H1 (cell line): ENCODE measurements at regions not wholly inside any gene's neighbourhood (a gene's known extent, or its start where the extent isn't known, plus 50 kb on each side); places are given as distances from the start of the nearest gene placed in this dataset.

Experiments used
- CTCF ChIA-PET: fragments of 300-600 bp; sonication (Branson Sonifier 250); formaldehyde crosslinking; loops from one replicate; lab custom pipeline; 2021; ENCODE audit not compliant: partially characterized antibody; lab: Charles Lee
- POLR2A ChIA-PET: fragments of 300-600 bp; sonication (Branson Sonifier 250); formaldehyde crosslinking; loops from one replicate; lab custom pipeline; 2021; ENCODE audit warnings: inconsistent platforms; ENCODE audit not compliant: partially characterized antibody; lab: Charles Lee
- DNase-seq, 2 experiments: peaks; one replicate each; pipeline versions ENCODE4 v3.0.0 to v3.0.0-alpha.2; 2010 to 2022; ENCODE audit warnings: low spot score in 2 of 2, low read depth in 1 of 2, mixed read lengths in 1 of 2
- FAIRE-seq: peaks from 2 replicates; lab custom pipeline; 2011; peaks lifted over from hg19 to GRCh38; lab: Jason Lieb, UNC
- H2AFZ ChIP-seq: 2 replicates; pipeline ENCODE4 v1.8.1; 2012; ENCODE audit warnings: low read length, inconsistent platforms
- H2AK5ac ChIP-seq: 2 replicates; pipeline ENCODE4 v1.6.1; 2013; ENCODE audit warnings: low read depth, low read length
- H2BK120ac ChIP-seq: replicated peaks from 2 replicates; pipeline ENCODE3; 2013; ENCODE audit warnings: low read depth, low read length, inconsistent platforms
- H2BK12ac ChIP-seq: 2 replicates; pipeline ENCODE4 v1.6.1; 2013; ENCODE audit warnings: low read depth, low read length
- H2BK15ac ChIP-seq: 2 replicates; pipeline ENCODE4 v1.6.1; 2013; ENCODE audit warnings: low read length
- H2BK20ac ChIP-seq: 2 replicates; pipeline ENCODE4 v1.6.1; 2013; ENCODE audit warnings: low read length
- H2BK5ac ChIP-seq: 2 replicates; pipeline ENCODE4 v1.6.1; 2013; ENCODE audit warnings: low read depth, low read length
- H3K14ac ChIP-seq: 2 replicates; pipeline ENCODE4 v1.6.1; 2013; ENCODE audit warnings: inconsistent platforms; ENCODE audit not compliant: insufficient read length
- H3K18ac ChIP-seq: 2 replicates; pipeline ENCODE4 v1.6.1; 2013; ENCODE audit warnings: low read length; ENCODE audit errors: extremely low read depth
- H3K23ac ChIP-seq: 2 replicates; pipeline ENCODE4 v1.6.1; 2013; ENCODE audit warnings: inconsistent platforms; ENCODE audit not compliant: insufficient read length
- H3K23me2 ChIP-seq: 2 replicates; pipeline ENCODE4 v1.6.1; 2013; ENCODE audit warnings: low read depth, low read length
- H3K27ac ChIP-seq: 2 replicates; pipeline ENCODE4 v1.6.1; 2011; ENCODE audit warnings: low read depth, low read length, inconsistent platforms
- H3K27me3 ChIP-seq, 4 experiments: replicated peaks in 1 of 4; 1 replicate in 1 of 4; 2 replicates in 3 of 4; pipeline versions ENCODE4 v1.6.1 to v1.8.1; 2011 to 2013; ENCODE audit warnings: low read length in 3 of 4, mild to moderate bottlenecking in 3 of 4, inconsistent platforms in 2 of 4, mixed read lengths in 2 of 4, moderate library complexity in 1 of 4; ENCODE audit not compliant: control insufficient read depth in 3 of 4, insufficient read depth in 3 of 4; ENCODE audit errors: extremely low read depth in 1 of 4
- H3K36me3 ChIP-seq, 4 experiments: 2 replicates each; pipeline versions ENCODE4 v1.6.1 to v1.8.1; 2011 to 2013; ENCODE audit warnings: mild to moderate bottlenecking in 4 of 4, low read length in 3 of 4, moderate library complexity in 2 of 4, control low read depth in 1 of 4, inconsistent platforms in 1 of 4; ENCODE audit not compliant: insufficient read depth in 4 of 4, control insufficient read depth in 2 of 4
- H3K4ac ChIP-seq: replicated peaks from 2 replicates; pipeline ENCODE3; 2013; ENCODE audit warnings: low read length, low read depth, mixed read lengths, inconsistent platforms; ENCODE audit not compliant: insufficient read length
- H3K4me1 ChIP-seq, 4 experiments: replicated peaks in 1 of 4; 1 replicate in 1 of 4; 2 replicates in 3 of 4; pipeline versions ENCODE4 v1.6.1 to v1.8.1; 2011 to 2013; ENCODE audit warnings: low read length in 3 of 4, inconsistent platforms in 2 of 4, mixed read lengths in 1 of 4; ENCODE audit not compliant: insufficient read depth in 4 of 4, control insufficient read depth in 3 of 4
- H3K4me2 ChIP-seq, 2 experiments: 2 replicates each; pipeline versions ENCODE4 v1.6.1 to v1.8.1; 2011 to 2013; ENCODE audit warnings: low read depth in 2 of 2, low read length in 2 of 2, control low read depth in 1 of 2, inconsistent platforms in 1 of 2, mild to moderate bottlenecking in 1 of 2; ENCODE audit not compliant: insufficient read depth in 1 of 2
- H3K4me3 ChIP-seq, 4 experiments: fragments of 200-600, 300-600 bp in 1 of 4; sonication (generic), shearing (Covaris generic), sonication (Bioruptor Twin) in 1 of 4; 2 replicates each; pipeline versions ENCODE4 v1.5.1 to v1.8.1; 2011 to 2016; ENCODE audit warnings: low read length in 4 of 4, low read depth in 3 of 4, control low read depth in 2 of 4, inconsistent platforms in 2 of 4, mild to moderate bottlenecking in 2 of 4, mixed read lengths in 1 of 4, moderate library complexity in 1 of 4; ENCODE audit not compliant: insufficient read depth in 2 of 4; ENCODE audit errors: extremely low read depth in 1 of 4
- H3K56ac ChIP-seq: replicated peaks from 2 replicates; pipeline ENCODE3; 2013; ENCODE audit warnings: low read depth, mild to moderate bottlenecking, mixed read lengths, low read length, inconsistent platforms; ENCODE audit not compliant: insufficient read length
- H3K79me1 ChIP-seq: 2 replicates; pipeline ENCODE4 v1.6.1; 2013; ENCODE audit warnings: low read depth, low read length, control low read depth
- H3K79me2 ChIP-seq, 2 experiments: 2 replicates each; pipeline versions ENCODE4 v1.6.1 to v1.8.1; 2012 to 2013; ENCODE audit warnings: low read length in 2 of 2, mild to moderate bottlenecking in 2 of 2, inconsistent platforms in 1 of 2; ENCODE audit not compliant: insufficient read depth in 2 of 2, control insufficient read depth in 1 of 2
- H3K9ac ChIP-seq, 4 experiments: replicated peaks in 1 of 4; 1 replicate in 1 of 4; 2 replicates in 3 of 4; pipeline versions ENCODE4 v1.6.1 to v1.8.1; 2011 to 2013; ENCODE audit warnings: low read depth in 3 of 4, low read length in 3 of 4, control low read depth in 2 of 4, mild to moderate bottlenecking in 2 of 4, moderate library complexity in 2 of 4, inconsistent platforms in 1 of 4; ENCODE audit errors: extremely low read depth in 1 of 4
- H3K9me3 ChIP-seq, 2 experiments: 2 replicates each; pipeline versions ENCODE4 v1.6.1 to v1.8.1; 2012 to 2013; ENCODE audit warnings: mild to moderate bottlenecking in 2 of 2, moderate library complexity in 2 of 2, control low read depth in 1 of 2, inconsistent platforms in 1 of 2, low read depth in 1 of 2, low read length in 1 of 2, mixed read lengths in 1 of 2; ENCODE audit not compliant: insufficient read depth in 2 of 2
- H4K20me1 ChIP-seq, 2 experiments: replicated peaks in 1 of 2; 2 replicates each; pipeline versions ENCODE3 to v1.8.1; 2011 to 2013; ENCODE audit warnings: inconsistent platforms in 2 of 2, low read length in 2 of 2, mild to moderate bottlenecking in 1 of 2; ENCODE audit not compliant: insufficient read depth in 2 of 2, control insufficient read depth in 1 of 2
- H4K5ac ChIP-seq: 2 replicates; pipeline ENCODE4 v1.6.1; 2013; ENCODE audit warnings: low read length, low read depth, mixed read lengths, inconsistent platforms; ENCODE audit not compliant: insufficient read length
- H4K8ac ChIP-seq: 2 replicates; pipeline ENCODE4 v1.8.0; 2013; ENCODE audit warnings: mild to moderate bottlenecking, moderate library complexity, low read length, inconsistent platforms; ENCODE audit not compliant: insufficient read depth; ENCODE audit errors: extremely low read depth
- H4K91ac ChIP-seq: replicated peaks from 2 replicates; pipeline ENCODE3; 2013; ENCODE audit warnings: low read length, mixed read lengths, inconsistent platforms; ENCODE audit not compliant: insufficient read length
- CEBPB ChIP-seq: IDR thresholded peaks from 2 replicates; pipeline ENCODE4 v1.6.1; 2012; ENCODE audit warnings: low read depth, low read length
- EP300 ChIP-seq, 2 experiments: IDR thresholded peaks; 1 replicate in 1 of 2; 2 replicates in 1 of 2; pipeline ENCODE4 v1.6.1; 2011 to 2012; ENCODE audit warnings: low read depth in 2 of 2, low read length in 2 of 2, mild to moderate bottlenecking in 2 of 2, borderline replicate concordance in 1 of 2, inconsistent platforms in 1 of 2, moderate library complexity in 1 of 2
- KDM4A ChIP-seq: IDR thresholded peaks from one replicate; pipeline ENCODE4 v1.7.1; 2012; ENCODE audit warnings: low read depth, mild to moderate bottlenecking, moderate library complexity, low read length, inconsistent platforms; ENCODE audit not compliant: severe bottlenecking
- MAX ChIP-seq: IDR thresholded peaks from 2 replicates; pipeline ENCODE4 v1.6.1; 2012; ENCODE audit warnings: inconsistent platforms
- TAF1 ChIP-seq: IDR thresholded peaks from 2 replicates; pipeline ENCODE4 v1.6.1; 2011; ENCODE audit warnings: mild to moderate bottlenecking, low read depth, low read length
- TEAD4 ChIP-seq: IDR thresholded peaks from 2 replicates; pipeline ENCODE4 v1.6.1; 2012; ENCODE audit warnings: low read depth, low read length, inconsistent platforms, mixed read lengths
- WGBS, 2 experiments: shearing (Covaris generic) in 1 of 2; methylation state at CpG; one replicate each; pipeline versions ENCODE4 v1.1.6 to v1.1.7; 2013 to 2015; ENCODE audit warnings: low lambda C conversion rate in 2 of 2, mixed read lengths in 2 of 2, inconsistent platforms in 1 of 2, low coverage in 1 of 2, missing lambda C conversion rate in 1 of 2; ENCODE audit not compliant: insufficient replicate concordance in 2 of 2, insufficient coverage in 1 of 2, insufficient read length in 1 of 2; ENCODE audit errors: extremely low coverage in 1 of 2, missing lambda C conversion rate in 1 of 2; 5-methylcytosine and 5-hydroxymethylcytosine counted together

DNA sequence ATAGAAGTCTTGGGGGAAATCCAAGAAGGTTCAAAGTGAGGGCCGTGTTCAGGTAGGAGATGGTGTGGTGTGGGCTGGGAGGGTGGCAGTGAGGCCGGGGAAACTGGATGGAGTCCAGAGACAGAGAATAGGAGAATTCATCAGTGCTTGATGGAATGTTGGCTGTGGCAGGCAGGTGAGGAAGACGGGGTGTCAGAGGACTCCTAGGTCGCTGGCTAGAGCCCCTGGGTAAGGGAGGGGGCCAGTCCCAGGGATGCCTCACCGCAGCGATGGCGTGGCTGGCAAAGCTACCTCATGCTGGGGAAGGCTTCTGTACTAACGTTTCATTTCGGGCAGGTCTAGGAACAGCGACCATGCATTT is 373.0 kb downstream of the RPS24 start:
- WGBS, 2 experiments, result 32% methylated on average over 10 of the region's 10 CpGs; no CpG with 5 or more reads in 1 of the 2 experiments
- Histone ChIP-seq H3K9ac (no peak overlapping the region; a peak in 1 of 7 replicates), H2BK12ac (no peak overlapping the region), H3K23ac (no peak overlapping the region), H2AFZ (peak overlapping the region; percentile 98), H3K27ac (no peak overlapping the region), H4K5ac (peak overlapping the region; percentile 27), H3K79me2 (no peaks in the 10 kb centered on the region), H3K9me3 (no peaks in the 10 kb centered on the region), H3K36me3 (no peaks in the 10 kb centered on the region), H2BK15ac (peak overlapping the region; percentile 25; the same call in 1 of the 2 replicates), H3K23me2 (peaks cover 4% of the 10 kb centered on the region; the same call in 1 of the 2 replicates), H4K20me1 (no peaks in the 10 kb centered on the region), H3K14ac (no peak overlapping the region), H3K4me2 (peak overlapping the region; percentile 80 to 99), H3K4me3 (peak overlapping the region; percentile 63 to 90 (median 83); a peak in 7 of 8 replicates), H2BK120ac (no peak overlapping the region), H3K4me1 (peaks cover 2 to 17% (median 12%) of the 10 kb centered on the region in 4 experiments), H3K79me1 (no peaks in the 10 kb centered on the region), H3K27me3 (peaks cover 0 to 2% (median 0%) of the 10 kb centered on the region in 4 experiments; a peak in 1 of 7 replicates), H4K8ac (no peak overlapping the region), H2AK5ac (no peak overlapping the region), H3K4ac (no peak overlapping the region), H2BK5ac (no peak overlapping the region; the same call in 1 of the 2 replicates), H2BK20ac (0 out of 2 replicates have a peak overlapping the region, but pooled peaks have one; percentile 57), H3K56ac (no peak overlapping the region), H4K91ac (peak overlapping the region; percentile 20), H3K18ac (peak overlapping the region; percentile 42)
- no peak for FAIRE-seq
- POLR2A ChIA-PET, result no interaction called here
- CTCF ChIA-PET, result interaction anchor here (1.0 to 3.0 kb wide), 6 partner anchors 12 to 174 kb away, joined by 3 to 11 read pairs (median 5); no protein-coding TSS in a partner anchor
- no peak for DNase-seq
- TF ChIP-seq EP300 (IDR thresholded peaks at IDR 0.05; ENCODE audit: borderline replicate concordance in 1 of 2, low read depth in 2 of 2, low read length in 2 of 2) (no peak), MAX (0 out of 2 replicates have a peak, but pooled peaks have one; percentile 27), CEBPB (no peak), KDM4A (peak; percentile 6), TEAD4 (no peak), TAF1 (no peak)
